Osteocyte (in vitro differentiated cells): ENCODE measurements at regions not wholly inside any gene's neighbourhood (a gene's known extent, or its start where the extent isn't known, plus 50 kb on each side); places are given as distances from the start of the nearest gene placed in this dataset.

Experiments used
- DNase-seq: peaks from one replicate; pipeline ENCODE4 v3.0.0; 2021; ENCODE audit warnings: mixed read lengths; ENCODE audit not compliant: unreplicated experiment; ENCODE audit errors: extremely low spot score
- H3K27ac Mint-ChIP-seq: one replicate; pipeline ENCODE4 v1.8.0; 2021; ENCODE audit warnings: mild to moderate bottlenecking, mixed read lengths; ENCODE audit not compliant: unreplicated experiment
- H3K27me3 Mint-ChIP-seq: one replicate; pipeline ENCODE4 v1.8.0; 2021; ENCODE audit warnings: mixed read lengths; ENCODE audit not compliant: unreplicated experiment
- H3K36me3 Mint-ChIP-seq: one replicate; pipeline ENCODE4 v1.8.0; 2021; ENCODE audit warnings: mixed read lengths; ENCODE audit not compliant: unreplicated experiment
- H3K4me1 Mint-ChIP-seq: one replicate; pipeline ENCODE4 v1.8.0; 2021; ENCODE audit warnings: mixed read lengths; ENCODE audit not compliant: unreplicated experiment
- H3K4me3 Mint-ChIP-seq: one replicate; pipeline ENCODE4 v1.8.0; 2021; ENCODE audit warnings: mild to moderate bottlenecking, moderate library complexity, mixed read lengths; ENCODE audit not compliant: unreplicated experiment
- H3K9me3 Mint-ChIP-seq: one replicate; pipeline ENCODE4 v1.8.0; 2021; ENCODE audit warnings: mixed read lengths; ENCODE audit not compliant: unreplicated experiment
- TF ChIP-seq, protein P1 (sequence below): fragments of 200-600 bp; sonication (generic); IDR thresholded peaks from 2 replicates; pipeline ENCODE4 v1.5.0; 2021; ENCODE audit warnings: antibody characterized with exemption, mild to moderate bottlenecking, moderate library complexity

DNA sequence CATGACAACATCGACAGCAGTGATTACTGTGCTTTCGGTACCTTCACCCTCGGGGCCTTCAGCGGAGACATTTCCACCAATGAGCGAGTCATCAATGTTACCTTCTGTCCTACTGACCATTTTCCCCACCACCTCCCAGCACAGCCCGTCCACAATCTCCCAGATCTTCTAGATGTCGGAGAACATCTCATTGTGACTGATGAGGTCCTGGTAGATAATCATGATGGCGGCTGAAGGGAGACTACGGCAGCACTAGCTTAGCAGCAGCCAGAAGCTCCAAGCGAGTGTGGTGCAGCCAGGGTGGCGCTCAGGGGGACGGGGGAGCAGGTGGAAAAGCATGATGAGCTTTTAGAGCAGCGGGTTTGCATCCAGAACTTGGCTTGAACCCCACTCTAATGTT, 379.0 kb downstream of the TLR4 start:
- Mint-ChIP-seq H3K4me3 (no peak overlapping the region), H3K4me1 (no peaks in the 10 kb centered on the region), H3K9me3 (peaks cover 5% of the 10 kb centered on the region), H3K36me3 (no peaks in the 10 kb centered on the region), H3K27me3 (no peaks in the 10 kb centered on the region), H3K27ac (no peak overlapping the region)
- TF ChIP-seq, protein P1, sequence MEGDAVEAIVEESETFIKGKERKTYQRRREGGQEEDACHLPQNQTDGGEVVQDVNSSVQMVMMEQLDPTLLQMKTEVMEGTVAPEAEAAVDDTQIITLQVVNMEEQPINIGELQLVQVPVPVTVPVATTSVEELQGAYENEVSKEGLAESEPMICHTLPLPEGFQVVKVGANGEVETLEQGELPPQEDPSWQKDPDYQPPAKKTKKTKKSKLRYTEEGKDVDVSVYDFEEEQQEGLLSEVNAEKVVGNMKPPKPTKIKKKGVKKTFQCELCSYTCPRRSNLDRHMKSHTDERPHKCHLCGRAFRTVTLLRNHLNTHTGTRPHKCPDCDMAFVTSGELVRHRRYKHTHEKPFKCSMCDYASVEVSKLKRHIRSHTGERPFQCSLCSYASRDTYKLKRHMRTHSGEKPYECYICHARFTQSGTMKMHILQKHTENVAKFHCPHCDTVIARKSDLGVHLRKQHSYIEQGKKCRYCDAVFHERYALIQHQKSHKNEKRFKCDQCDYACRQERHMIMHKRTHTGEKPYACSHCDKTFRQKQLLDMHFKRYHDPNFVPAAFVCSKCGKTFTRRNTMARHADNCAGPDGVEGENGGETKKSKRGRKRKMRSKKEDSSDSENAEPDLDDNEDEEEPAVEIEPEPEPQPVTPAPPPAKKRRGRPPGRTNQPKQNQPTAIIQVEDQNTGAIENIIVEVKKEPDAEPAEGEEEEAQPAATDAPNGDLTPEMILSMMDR, result no peak
- no peak for DNase-seq

DNA sequence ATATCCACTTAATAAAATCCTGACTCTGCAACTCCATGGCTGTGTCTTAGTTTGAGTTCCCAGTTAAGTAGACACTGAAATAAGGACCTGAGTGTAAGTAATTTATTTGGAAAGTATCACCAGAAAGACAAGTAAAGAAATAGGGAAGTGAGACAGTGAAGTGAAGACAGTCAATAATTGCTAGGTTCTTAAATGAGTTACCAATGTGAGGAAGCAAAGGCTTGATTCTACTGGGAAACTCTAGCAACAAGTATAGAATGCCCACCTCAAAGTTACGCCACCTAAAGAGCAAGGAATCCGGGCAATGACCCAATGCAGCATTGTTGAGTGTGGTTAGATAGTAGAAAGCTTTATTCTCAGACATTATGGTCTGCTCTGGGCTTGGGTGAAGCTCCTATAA, 383.9 kb downstream of the TLR4 start:
- no peak for DNase-seq
- Mint-ChIP-seq H3K4me3 (no peak overlapping the region), H3K36me3 (no peaks in the 10 kb centered on the region), H3K4me1 (no peaks in the 10 kb centered on the region), H3K9me3 (peaks cover 9% of the 10 kb centered on the region), H3K27ac (no peak overlapping the region), H3K27me3 (no peaks in the 10 kb centered on the region)
- TF ChIP-seq, protein P1, result no peak

DNA sequence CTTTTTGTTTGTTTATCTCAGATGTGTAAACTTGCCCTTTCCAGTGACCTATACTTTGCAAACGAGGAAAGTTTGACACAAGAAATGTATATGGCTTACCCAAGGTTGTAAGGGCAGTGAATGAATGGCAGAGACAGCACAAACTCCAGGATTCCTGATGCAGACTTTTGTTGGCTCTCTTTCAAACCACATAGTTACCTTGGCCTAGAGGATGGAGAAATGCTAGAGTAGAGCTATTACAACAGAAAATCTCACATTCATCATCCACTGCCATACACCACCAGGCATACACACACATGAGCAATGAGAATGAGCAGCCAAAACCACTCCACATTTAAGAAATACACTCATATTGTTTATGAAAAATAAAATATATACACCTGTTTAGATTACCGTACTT, 387.0 kb downstream of the TLR4 start:
- Mint-ChIP-seq H3K27ac (no peak overlapping the region), H3K4me3 (no peak overlapping the region), H3K27me3 (no peaks in the 10 kb centered on the region), H3K36me3 (no peaks in the 10 kb centered on the region), H3K4me1 (no peaks in the 10 kb centered on the region), H3K9me3 (peaks cover 13% of the 10 kb centered on the region)
- no peak for DNase-seq
- TF ChIP-seq, protein P1, result no peak

DNA sequence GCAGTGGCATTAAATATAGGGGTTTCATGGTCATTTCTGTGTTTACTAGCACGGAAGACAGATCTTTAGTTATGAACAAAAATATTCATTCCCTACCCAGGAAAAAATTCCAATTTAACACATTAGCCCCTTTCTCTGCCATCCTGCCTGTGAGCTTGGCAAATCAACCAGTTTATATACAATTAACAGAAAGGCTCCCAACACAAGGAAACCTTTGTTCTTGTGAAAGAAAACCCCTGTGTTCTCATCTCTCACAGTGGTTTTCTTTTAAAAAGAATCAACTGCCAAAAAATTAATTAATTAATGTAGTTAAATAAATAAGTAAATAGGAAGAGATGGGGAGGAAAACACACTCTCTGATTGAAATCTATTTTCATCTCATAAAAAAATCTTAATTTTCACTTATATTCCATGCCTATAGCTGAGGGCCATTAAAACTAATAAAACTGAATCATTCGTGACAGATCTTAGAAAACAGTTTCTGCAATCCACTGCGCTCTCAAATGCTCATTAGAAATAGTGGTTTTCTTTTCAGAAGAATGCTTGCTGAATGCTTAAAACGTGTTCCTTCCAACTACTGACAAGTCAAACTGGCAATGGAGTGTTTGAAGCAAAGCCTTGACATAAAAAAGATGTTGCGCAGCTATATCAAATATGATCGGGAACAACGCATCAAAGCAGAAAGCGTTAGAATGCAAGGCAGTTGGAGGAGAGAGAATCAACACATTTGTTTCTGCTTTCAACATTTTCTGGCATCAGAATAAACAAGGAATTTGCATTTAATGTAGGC, 387.7 kb downstream of the TLR4 start:
- Mint-ChIP-seq H3K4me3 (no peak overlapping the region), H3K27me3 (no peaks in the 10 kb centered on the region), H3K9me3 (peaks cover 13% of the 10 kb centered on the region), H3K27ac (no peak overlapping the region), H3K36me3 (no peaks in the 10 kb centered on the region), H3K4me1 (no peaks in the 10 kb centered on the region)
- TF ChIP-seq, protein P1, result no peak
- DNase-seq, result no peak

DNA sequence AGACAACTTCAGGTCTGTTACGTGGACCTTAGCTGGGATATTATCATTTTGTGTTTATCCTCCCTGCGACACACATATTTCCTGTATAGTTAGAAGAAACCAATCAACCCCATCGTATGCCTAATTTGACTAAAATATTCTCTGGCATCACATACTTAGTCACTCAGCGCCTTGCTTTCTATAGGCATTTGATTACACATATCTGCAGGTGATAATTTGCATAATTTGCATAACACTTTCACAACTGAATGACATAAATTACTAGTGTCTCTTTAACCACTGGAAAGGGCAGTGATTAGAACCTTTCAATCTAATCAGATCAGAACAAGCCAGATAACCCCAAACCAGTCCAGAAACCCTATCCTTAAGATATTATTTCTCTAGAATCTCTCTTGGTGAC, 390.2 kb downstream of the TLR4 start:
- Mint-ChIP-seq H3K27ac (no peak overlapping the region), H3K27me3 (no peaks in the 10 kb centered on the region), H3K4me3 (no peak overlapping the region), H3K9me3 (peaks cover 4% of the 10 kb centered on the region), H3K36me3 (no peaks in the 10 kb centered on the region), H3K4me1 (no peaks in the 10 kb centered on the region)
- DNase-seq, result no peak
- TF ChIP-seq, protein P1, result no peak
